Gastrocnemius medialis (tissue), 4 donors: ENCODE measurements at regions not wholly inside any gene's neighbourhood (a gene's known extent, or its start where the extent isn't known, plus 50 kb on each side); places are given as distances from the start of the nearest gene placed in this dataset.

ENCODE experiments used
- POLR2A ChIP-seq, 2 donors: fragments of 450-650 bp; IDR thresholded peaks; one replicate each; pipeline ENCODE4 v1.6.1; 2017; ENCODE audit warnings: antibody characterized with exemption in 2 of 2, mild to moderate bottlenecking in 2 of 2, moderate library complexity in 2 of 2
- TF ChIP-seq, protein P1 (sequence below), 5 experiments: fragments of 450-650 bp in 3 of 5; fragments of 200-600 bp in 2 of 5; sonication (generic) in 2 of 5; IDR thresholded peaks in 4 of 5; conservative IDR thresholded peaks in 1 of 5; 1 replicate in 4 of 5; 2 replicates in 1 of 5; pipeline ENCODE4 v1.5.1; 2016 to 2019; ENCODE audit warnings: antibody characterized with exemption in 5 of 5, mild to moderate bottlenecking in 3 of 5, moderate library complexity in 3 of 5

DNA sequence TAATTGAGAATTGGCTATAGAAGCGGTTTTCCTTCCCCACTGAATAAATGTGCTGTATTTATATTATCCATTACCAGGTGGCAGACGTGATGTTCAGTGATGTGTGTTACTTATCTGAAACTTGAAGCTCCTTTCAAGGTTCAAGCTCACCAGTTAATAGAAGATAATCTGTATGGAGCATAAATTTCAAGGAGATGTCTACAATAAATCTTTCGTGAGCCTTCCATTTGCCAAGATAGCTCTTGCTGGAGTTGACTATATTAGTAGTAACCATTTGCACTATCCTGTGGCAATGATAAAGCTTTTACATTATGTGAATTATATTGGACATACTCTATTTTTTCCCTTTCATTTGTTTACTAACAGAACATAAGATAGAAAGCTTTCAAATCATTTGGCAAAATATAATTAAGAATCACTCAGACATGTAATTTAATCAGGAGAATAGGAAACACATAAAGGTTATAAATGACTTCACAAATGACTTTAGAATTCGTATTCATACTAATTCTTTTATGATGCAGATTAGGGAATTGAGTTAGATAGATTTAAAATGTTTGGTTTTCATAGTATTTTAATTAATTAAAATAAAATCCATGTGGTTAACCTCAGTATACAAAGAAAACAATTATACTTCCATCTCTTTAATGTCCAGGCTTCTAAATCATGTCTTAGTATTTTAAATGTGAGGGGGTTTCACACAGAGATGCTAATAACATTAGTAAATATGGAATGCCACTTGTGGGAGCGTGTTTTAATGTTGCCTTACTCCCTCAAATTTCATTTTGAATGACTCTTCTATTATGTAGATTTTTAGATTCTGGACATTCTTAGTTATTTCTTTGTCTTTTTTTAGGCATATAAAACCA, 664.4 kb upstream of the CDH8 start:
- TF ChIP-seq, protein P1, sequence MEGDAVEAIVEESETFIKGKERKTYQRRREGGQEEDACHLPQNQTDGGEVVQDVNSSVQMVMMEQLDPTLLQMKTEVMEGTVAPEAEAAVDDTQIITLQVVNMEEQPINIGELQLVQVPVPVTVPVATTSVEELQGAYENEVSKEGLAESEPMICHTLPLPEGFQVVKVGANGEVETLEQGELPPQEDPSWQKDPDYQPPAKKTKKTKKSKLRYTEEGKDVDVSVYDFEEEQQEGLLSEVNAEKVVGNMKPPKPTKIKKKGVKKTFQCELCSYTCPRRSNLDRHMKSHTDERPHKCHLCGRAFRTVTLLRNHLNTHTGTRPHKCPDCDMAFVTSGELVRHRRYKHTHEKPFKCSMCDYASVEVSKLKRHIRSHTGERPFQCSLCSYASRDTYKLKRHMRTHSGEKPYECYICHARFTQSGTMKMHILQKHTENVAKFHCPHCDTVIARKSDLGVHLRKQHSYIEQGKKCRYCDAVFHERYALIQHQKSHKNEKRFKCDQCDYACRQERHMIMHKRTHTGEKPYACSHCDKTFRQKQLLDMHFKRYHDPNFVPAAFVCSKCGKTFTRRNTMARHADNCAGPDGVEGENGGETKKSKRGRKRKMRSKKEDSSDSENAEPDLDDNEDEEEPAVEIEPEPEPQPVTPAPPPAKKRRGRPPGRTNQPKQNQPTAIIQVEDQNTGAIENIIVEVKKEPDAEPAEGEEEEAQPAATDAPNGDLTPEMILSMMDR (IDR thresholded peaks at IDR 0.05 in 4 of 5, conservative IDR thresholded peaks at IDR 0.05 in 1 of 5), result no peak
- no peak for TF ChIP-seq POLR2A (IDR thresholded peaks at IDR 0.05)
